ENCODE measurements at regions not wholly inside any gene's neighbourhood (a gene's known extent, or its start where the extent isn't known, plus 50 kb on each side); places are given as distances from the start of the nearest gene placed in this dataset.
A peak's percentile ranks its signal among the peaks of the same experiment; 100 is the strongest.

GRCh38 chr20:62561948-62562347 lies 80.4 kb upstream of the SLCO4A1 start:
- no peak for DNase-seq (ENCODE audit: low spot score)

- DNase-seq (ENCODE audit: low spot score), result no peak
Observed at GRCh38 chr20:62562831-62563230, 79.5 kb upstream of the SLCO4A1 start.

DNA sequence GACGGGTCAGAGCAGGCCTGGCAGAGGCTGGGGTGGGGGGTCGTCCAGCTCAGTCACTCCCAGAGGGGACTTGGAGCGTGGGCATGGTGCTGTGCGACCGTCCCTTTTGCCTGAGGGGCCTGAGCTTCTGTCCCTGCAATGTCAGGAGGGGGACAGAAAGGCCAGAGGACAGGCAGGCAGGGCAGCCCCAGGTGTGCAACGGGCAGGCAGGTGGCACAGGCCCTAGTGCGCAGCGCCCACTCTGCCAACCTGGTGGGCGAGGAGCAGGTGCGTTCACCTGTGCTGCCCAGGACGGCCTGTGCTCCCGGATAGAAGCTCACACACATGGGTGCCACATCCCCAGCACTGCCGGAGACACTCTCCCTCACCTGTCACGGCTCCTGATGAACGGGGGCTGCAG lies 78.7 kb upstream of the SLCO4A1 start:
- DNase-seq (ENCODE audit: low spot score), result no peak

DNA sequence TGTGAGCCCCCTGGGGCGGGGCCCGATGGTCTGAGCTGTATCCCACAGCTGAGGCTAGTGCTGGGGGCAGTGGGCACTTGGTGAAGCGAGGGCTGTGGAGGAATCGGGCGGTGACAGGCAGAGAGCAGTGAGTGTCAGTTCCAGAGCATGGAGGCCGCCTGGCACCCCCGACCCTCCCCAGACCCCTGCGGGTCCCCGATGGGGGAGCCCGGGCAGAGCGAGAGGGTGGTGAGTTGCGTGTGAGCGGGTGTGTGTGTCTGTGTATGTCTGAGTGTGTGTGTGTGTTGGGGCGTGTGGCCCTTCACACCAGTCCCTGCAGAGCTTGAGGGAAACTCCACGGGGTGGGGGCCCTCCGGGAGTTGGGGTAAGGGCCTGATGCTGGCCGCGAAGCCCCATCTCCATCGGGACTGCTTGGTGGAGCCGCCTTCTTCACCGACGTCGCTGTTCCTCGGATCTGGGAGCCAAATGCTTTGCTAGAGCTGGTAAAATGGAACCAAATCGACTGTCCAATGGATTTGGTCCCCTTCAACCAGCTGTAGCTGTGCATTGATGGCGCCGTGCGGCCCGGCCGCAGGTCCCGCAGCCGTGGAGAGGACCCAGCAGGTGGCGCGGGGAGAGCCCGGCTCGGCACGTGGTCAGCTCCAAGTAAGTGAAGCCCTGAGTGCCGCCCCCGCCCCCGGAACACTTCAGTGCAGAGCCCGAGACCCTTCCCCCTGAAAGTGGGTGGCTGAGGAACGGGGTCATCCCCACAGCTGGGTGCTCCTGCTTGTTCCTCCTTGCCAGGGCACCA lies 77.7 kb upstream of the SLCO4A1 start:
- no peak for DNase-seq (ENCODE audit: low spot score)

- DNase-seq (ENCODE audit: low spot score), result no peak
Observed at GRCh38 chr20:62566266-62566665, 76.0 kb upstream of the SLCO4A1 start.

- no peak for DNase-seq (ENCODE audit: low spot score)
Observed at GRCh38 chr20:62566771-62567170, 75.5 kb upstream of the SLCO4A1 start.

GRCh38 chr20:62567246-62568044 lies 74.9 kb upstream of the SLCO4A1 start:
- DNase-seq (ENCODE audit: low spot score), result no peak

GRCh38 chr20:62568045-62568389 lies 74.3 kb upstream of the SLCO4A1 start:
- DNase-seq (ENCODE audit: low spot score), result no peak

DNA sequence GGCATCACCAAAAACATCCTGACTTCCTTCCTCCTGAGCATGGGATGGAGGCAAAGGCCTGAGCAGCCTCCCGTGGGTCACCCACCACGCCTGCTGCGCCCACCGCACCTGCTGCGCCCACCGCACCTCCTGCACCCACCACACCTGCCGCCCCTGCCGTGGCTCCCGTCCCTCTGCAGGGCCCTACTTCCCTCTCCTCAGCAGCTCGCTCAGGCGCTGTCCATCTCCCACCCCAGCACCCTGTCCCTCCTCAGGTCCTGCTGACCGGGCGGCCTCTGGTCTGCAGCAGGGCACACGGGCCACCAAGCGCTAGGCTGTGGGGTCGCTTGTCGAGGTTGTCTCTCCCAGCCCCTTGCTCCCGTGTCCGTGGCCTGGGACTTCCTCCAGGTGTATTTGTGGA lies 72.7 kb upstream of the SLCO4A1 start:
- DNase-seq (ENCODE audit: low spot score), result no peak

DNA sequence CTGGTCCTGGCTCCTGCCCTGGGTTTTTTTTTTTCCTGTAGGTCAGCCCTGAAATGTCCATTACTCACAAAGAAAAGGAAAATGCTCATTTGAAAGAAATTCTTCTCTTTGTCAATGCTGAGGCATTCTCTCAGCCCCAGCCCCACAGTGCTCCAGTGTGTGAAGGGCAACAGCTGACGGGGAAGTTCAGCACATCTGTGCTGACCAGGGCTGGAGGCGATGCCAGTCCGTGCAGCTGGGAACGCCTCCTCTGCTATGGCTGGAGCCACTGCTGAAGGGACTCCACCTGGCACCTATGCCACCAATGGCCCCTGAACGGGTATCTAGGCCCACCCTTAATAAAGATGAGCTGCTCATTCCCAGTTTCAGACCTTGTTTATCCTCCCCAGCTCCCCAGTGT lies 71.9 kb upstream of the SLCO4A1 start:
- DNase-seq (ENCODE audit: low spot score), result no peak

GRCh38 chr20:62570897-62571668 lies 71.2 kb upstream of the SLCO4A1 start:
- no peak for DNase-seq (ENCODE audit: low spot score)

DNA sequence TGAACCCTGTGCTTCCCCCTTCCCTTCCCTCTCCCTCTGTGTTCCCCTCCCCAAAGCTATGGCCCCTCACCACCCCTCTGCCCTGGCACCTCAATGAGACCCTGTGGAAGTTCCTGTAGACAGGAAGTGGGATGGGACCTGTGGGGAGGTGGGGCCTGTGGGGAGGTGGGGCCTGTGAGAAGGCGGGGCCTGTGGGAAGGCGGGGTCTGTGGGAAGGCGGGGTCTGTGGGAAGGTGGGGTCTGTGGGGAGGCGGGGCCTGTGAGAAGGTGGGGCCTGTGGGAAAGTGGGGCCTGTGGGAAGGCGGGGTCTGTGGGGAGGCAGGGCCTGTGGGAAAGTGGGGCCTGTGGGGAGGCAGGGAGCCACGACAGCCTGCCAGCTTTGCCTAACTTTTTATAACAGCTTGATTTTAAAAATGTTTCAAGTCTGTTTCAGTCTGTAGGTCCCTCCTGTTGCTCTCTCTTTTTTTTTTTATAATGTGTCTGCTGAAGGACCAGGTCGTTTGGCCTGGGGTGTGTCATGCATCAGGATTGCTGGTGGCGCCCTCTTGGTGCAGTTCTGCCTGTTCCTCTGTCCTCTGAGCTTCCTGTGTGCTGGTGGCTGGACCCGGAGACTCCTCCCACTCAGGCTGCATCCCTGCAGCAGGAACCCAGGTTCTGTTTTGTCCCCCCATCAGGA lies 70.5 kb upstream of the SLCO4A1 start:
- DNase-seq (ENCODE audit: low spot score), result no peak

DNA sequence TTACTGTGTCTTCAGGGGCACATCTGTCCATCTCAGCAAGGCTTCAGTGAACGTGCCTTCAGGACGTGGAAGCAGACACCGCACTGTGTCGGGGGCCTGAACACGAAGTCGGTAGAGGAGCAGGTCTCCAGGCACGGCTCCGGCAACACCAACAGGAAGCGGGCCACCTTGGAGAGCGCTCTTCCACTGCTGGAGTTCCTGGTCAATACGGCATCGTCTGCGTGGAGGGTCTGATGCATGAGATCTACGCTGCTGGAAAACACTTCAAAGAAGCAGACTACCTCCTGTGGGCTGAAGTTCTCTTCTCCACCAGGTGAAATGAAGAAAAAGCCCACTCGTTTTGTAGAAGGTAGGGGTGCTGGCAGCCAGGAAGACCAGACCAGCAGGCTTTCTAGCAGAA lies 69.3 kb upstream of the SLCO4A1 start:
- no peak for DNase-seq (ENCODE audit: low spot score)

GRCh38 chr20:62573817-62574216 lies 68.5 kb upstream of the SLCO4A1 start:
- DNase-seq (ENCODE audit: low spot score), result no peak

- no peak for DNase-seq (ENCODE audit: low spot score)
Observed at GRCh38 chr20:62574230-62574993, 67.9 kb upstream of the SLCO4A1 start.

DNA sequence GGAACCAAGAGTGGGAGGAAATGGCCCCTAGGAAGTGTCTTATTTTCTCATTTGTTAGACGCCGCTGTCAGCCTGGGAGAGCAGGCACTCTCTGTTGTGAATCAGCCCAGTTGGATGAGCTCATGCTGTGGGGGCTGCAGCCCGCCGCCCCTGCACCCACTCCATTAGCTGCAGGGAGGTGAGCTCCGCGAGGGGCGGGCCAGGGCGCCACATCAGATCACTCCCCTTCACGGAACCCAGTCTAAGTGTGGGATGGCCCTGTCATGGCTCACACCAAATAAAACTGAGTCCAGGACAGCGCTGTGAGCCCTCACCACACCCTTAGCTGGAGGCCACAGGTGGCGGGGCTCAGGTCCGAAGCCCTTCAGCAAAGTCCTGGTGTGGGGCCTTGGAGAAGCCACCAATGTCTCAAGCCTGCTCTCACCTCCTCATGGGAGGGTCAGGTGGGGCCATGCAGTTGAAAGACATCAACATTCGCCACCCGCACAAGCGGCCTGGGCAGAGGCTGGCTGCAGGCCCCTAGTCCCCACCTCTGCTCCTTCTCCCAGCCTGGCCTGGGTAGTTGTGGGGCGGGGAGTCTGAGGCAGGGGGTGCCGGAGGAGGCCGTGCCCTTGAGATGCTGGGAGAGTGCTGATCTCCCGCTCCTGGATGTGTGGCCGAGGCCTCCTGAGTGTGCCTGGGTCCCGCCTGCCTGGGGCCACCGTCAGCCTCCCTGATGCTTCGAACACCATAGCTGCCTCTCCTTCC lies 66.2 kb upstream of the SLCO4A1 start:
- no peak for DNase-seq (ENCODE audit: low spot score)

GRCh38 chr20:62576815-62577489 lies 65.4 kb upstream of the SLCO4A1 start:
- DNase-seq (ENCODE audit: low spot score), result no peak

DNA sequence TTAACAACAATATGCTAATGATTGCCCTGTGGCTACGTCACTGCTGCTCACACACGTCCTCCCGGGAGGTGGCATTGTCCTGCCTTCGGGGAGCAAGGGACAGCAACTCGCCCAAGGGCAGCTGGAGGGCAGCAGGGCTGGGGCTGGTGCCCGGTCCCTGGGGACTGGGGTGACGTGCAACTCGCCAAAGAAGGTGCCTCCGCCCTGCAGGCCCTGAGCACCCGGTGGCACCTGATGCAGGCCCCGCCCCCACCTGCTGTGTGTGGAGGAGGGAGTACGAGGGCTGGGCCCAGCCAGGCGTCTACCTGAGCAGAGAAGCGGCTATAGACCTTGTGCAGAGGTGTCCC lies 64.8 kb upstream of the SLCO4A1 start:
- peak; percentile 86 for DNase-seq (ENCODE audit: low spot score)

DNA sequence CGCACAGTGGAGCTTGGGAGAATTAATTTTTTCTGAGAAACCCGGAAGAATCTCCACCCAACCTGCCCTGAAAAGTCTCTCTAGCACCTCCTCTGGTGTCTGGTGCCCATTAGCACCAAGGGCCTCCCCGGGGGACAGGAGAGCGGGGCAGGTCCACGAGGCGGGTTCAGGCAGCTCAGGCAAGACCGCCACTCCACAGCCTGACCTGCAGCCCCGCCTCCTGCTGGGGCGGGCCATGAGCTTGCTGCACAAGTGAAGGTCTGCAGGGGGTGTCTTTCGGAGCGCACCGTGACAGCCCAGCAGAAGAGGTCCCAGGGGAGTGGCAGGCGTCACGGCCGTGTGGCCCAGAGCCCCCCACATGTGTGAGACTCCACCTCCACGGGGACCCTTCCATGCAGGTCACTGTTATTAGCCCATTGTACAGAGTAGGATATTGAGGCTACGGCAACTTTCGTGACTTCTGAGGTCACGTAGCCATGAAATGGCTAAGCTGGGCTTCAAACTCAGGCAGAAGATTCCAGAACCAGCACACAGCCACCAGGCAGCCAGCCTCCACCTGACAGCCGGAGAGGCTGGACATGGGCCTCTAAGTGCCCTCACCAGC lies 63.9 kb upstream of the SLCO4A1 start:
- no peak for DNase-seq (ENCODE audit: low spot score)

DNA sequence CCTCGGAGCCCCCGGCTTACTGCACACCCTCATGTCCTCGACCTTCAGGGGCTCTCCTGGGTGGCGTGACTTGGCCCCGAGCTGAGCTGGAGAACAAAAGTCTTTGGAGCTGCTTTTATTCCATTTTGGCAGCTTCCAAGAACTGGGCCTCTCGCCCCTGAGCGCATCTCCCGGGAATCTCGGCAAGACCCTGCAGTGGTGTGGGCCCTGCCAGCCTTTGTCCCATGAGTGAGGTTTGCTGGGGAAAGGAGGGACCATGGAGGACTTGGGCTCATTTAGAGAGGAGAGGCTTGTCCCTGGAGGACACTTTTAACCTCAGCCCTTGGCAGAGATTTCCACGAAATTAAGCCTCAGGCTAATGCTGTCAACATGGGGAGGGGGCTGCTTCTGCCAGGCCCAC lies 62.3 kb upstream of the SLCO4A1 start:
- DNase-seq (ENCODE audit: low spot score), result no peak

All from mucosa of gallbladder (tissue), 1 donor.